T-cell (primary cell): ENCODE measurements at regions not wholly inside any gene's neighbourhood (a gene's known extent, or its start where the extent isn't known, plus 50 kb on each side); places are given as distances from the start of the nearest gene placed in this dataset.

Experiments
- ATAC-seq, 4 experiments: fragments of 200-7000 bp in 3 of 4; fragments of 150-1000 bp in 1 of 4; cut with Tn5 transposase; replicated peaks in 1 of 4; 1 replicate in 3 of 4; 2 replicates in 1 of 4; pipeline ENCODE4 v1.10.0; 2021; ENCODE audit warnings: moderate library complexity in 3 of 4, mild to moderate bottlenecking in 2 of 4, moderate number of reproducible peaks in 1 of 4
- CTCF ChIA-PET, 2 donors: fragments of 300-600 bp; sonication (Branson Sonifier 250); formaldehyde crosslinking; loops; one replicate each; lab custom pipeline; 2022; ENCODE audit warnings: antibody characterized with exemption in 2 of 2; lab: Charles Lee
- POLR2A ChIA-PET, 2 donors: fragments of 300-600 bp; sonication (Branson Sonifier 250); formaldehyde crosslinking; loops; one replicate each; lab custom pipeline; 2022; ENCODE audit warnings: antibody characterized with exemption in 2 of 2; lab: Charles Lee
- DNase-seq, 35 experiments: peaks; one replicate each; pipeline versions ENCODE4 v3.0.0 to v3.0.0-alpha.2; 2013 to 2023
- H3K27ac ChIP-seq: one replicate; pipeline ENCODE4 v1.5.1; 2013; ENCODE audit warnings: low read length
- H3K27me3 ChIP-seq, 2 experiments: replicated peaks in 1 of 2; 1 replicate in 1 of 2; 2 replicates in 1 of 2; pipeline versions ENCODE4 v1.6.1 to v1.7.0; 2013; ENCODE audit warnings: low read length in 1 of 2, mixed read lengths in 1 of 2; ENCODE audit not compliant: control insufficient read depth in 2 of 2, insufficient read depth in 2 of 2; ENCODE audit errors: extremely low read depth in 1 of 2
- H3K36me3 ChIP-seq, 2 donors: 1 replicate in 1 of 2; 2 replicates in 1 of 2; pipeline versions ENCODE4 v1.6.1 to v1.7.0; 2013; ENCODE audit warnings: low read length in 1 of 2; ENCODE audit not compliant: control insufficient read depth in 2 of 2, insufficient read depth in 1 of 2; ENCODE audit errors: extremely low read depth in 1 of 2
- H3K4me1 ChIP-seq, 2 experiments: 1 replicate in 1 of 2; 2 replicates in 1 of 2; pipeline versions ENCODE4 v1.6.1 to v1.7.0; 2013; ENCODE audit warnings: low read length in 2 of 2, mixed read lengths in 1 of 2; ENCODE audit not compliant: insufficient read depth in 2 of 2, control insufficient read depth in 1 of 2; ENCODE audit errors: extremely low read depth in 1 of 2
- H3K4me3 ChIP-seq, 2 donors: 1 replicate in 1 of 2; 2 replicates in 1 of 2; pipeline versions ENCODE4 v1.5.1 to v1.7.0; 2013; ENCODE audit warnings: mild to moderate bottlenecking in 2 of 2, low read length in 1 of 2, moderate library complexity in 1 of 2; ENCODE audit not compliant: control insufficient read depth in 1 of 2; ENCODE audit errors: extremely low read depth in 1 of 2
- H3K9me3 ChIP-seq: 2 replicates; pipeline ENCODE4 v1.7.0; 2013
- H3K27ac Mint-ChIP-seq, 2 donors: one replicate each; pipeline ENCODE4 v1.8.0; 2020 to 2021; ENCODE audit warnings: mild to moderate bottlenecking in 2 of 2, mixed read lengths in 2 of 2
- H3K27me3 Mint-ChIP-seq, 2 donors: one replicate each; pipeline ENCODE4 v1.8.0; 2021 to 2022; ENCODE audit warnings: mixed read lengths in 2 of 2
- H3K36me3 Mint-ChIP-seq: one replicate; pipeline ENCODE4 v1.8.0; 2021; ENCODE audit warnings: mixed read lengths
- H3K4me1 Mint-ChIP-seq, 3 donors: one replicate each; pipeline ENCODE4 v1.8.0; 2020 to 2022; ENCODE audit warnings: mixed read lengths in 3 of 3, mild to moderate bottlenecking in 1 of 3
- H3K4me3 Mint-ChIP-seq, 3 donors: one replicate each; pipeline ENCODE4 v1.8.0; 2020 to 2022; ENCODE audit warnings: mild to moderate bottlenecking in 3 of 3, mixed read lengths in 3 of 3, moderate library complexity in 3 of 3
- H3K9me3 Mint-ChIP-seq, 3 donors: one replicate each; pipeline ENCODE4 v1.8.0; 2020 to 2022; ENCODE audit warnings: mixed read lengths in 3 of 3
- WGBS: methylation state at CpG from one replicate; pipeline ENCODE4 v1.1.5; 2013; ENCODE audit warnings: missing lambda C conversion rate; ENCODE audit not compliant: insufficient coverage; 5-methylcytosine and 5-hydroxymethylcytosine counted together

GRCh38 chr5:143571642-143572624, 168.4 kb upstream of the NR3C1 start:
- ATAC-seq (no peak), DNase-seq (no peak)
- Histone ChIP-seq H3K27ac (no peak overlapping the region), H3K36me3 (no peaks in the 10 kb centered on the region), H3K27me3 (peaks cover 0 to 4% of the 10 kb centered on the region in 2 experiments), H3K4me1 (no peaks in the 10 kb centered on the region), H3K9me3 (no peaks in the 10 kb centered on the region), H3K4me3 (no peak overlapping the region)
- H3K9me3 Mint-ChIP-seq, result no peaks in the 10 kb centered on the region
- no peak overlapping the region for H3K27ac Mint-ChIP-seq
- WGBS, result 86% methylated on average over 1 of the region's 9 CpGs
- H3K4me3 Mint-ChIP-seq, result no peak overlapping the region
- H3K27me3 Mint-ChIP-seq, result peaks cover 0 to 8% of the 10 kb centered on the region in 2 donors
- no peaks in the 10 kb centered on the region for H3K4me1 Mint-ChIP-seq
- H3K36me3 Mint-ChIP-seq, result no peaks in the 10 kb centered on the region
- ChIA-PET CTCF (no interaction called here), POLR2A (no interaction called here)

GRCh38 chr5:143570989-143571388, 167.5 kb upstream of the NR3C1 start:
- Histone ChIP-seq H3K4me3 (no peak overlapping the region), H3K36me3 (no peaks in the 10 kb centered on the region), H3K4me1 (no peaks in the 10 kb centered on the region), H3K27ac (no peak overlapping the region), H3K27me3 (peaks cover 0 to 4% of the 10 kb centered on the region in 2 experiments), H3K9me3 (no peaks in the 10 kb centered on the region)
- DNase-seq, result no peak
- Mint-ChIP-seq H3K36me3 (no peaks in the 10 kb centered on the region), H3K27me3 (peaks cover 0 to 5% of the 10 kb centered on the region in 2 donors), H3K4me3 (no peak overlapping the region), H3K27ac (no peak overlapping the region), H3K4me1 (no peaks in the 10 kb centered on the region), H3K9me3 (no peaks in the 10 kb centered on the region)
- 93% methylated on average over 3 of the region's 4 CpGs for WGBS
- ChIA-PET CTCF (no interaction called here), POLR2A (no interaction called here)
- ATAC-seq, result no peak

GRCh38 chr5:143569722-143570567, 166.5 kb upstream of the NR3C1 start:
- Mint-ChIP-seq H3K4me3 (no peak overlapping the region), H3K27ac (no peak overlapping the region), H3K27me3 (peaks cover 0 to 2% of the 10 kb centered on the region in 2 donors), H3K36me3 (no peaks in the 10 kb centered on the region), H3K9me3 (no peaks in the 10 kb centered on the region), H3K4me1 (no peaks in the 10 kb centered on the region)
- Histone ChIP-seq H3K4me3 (no peak overlapping the region), H3K4me1 (no peaks in the 10 kb centered on the region), H3K27ac (no peak overlapping the region), H3K36me3 (no peaks in the 10 kb centered on the region), H3K9me3 (no peaks in the 10 kb centered on the region), H3K27me3 (no peaks in the 10 kb centered on the region)
- DNase-seq (no peak), ATAC-seq (no peak)
- WGBS, result 87% methylated on average over 4 of the region's 5 CpGs
- ChIA-PET CTCF (no interaction called here), POLR2A (interaction anchor here in 1 of 2 donors (0.5 kb wide), 1 partner anchor 1536 kb away, joined by 10 read pairs; no protein-coding TSS in a partner anchor)

GRCh38 chr5:143569213-143569701, 165.8 kb upstream of the NR3C1 start:
- Histone ChIP-seq H3K36me3 (no peaks in the 10 kb centered on the region), H3K4me3 (no peak overlapping the region), H3K27ac (no peak overlapping the region), H3K9me3 (no peaks in the 10 kb centered on the region), H3K27me3 (no peaks in the 10 kb centered on the region), H3K4me1 (no peaks in the 10 kb centered on the region)
- ATAC-seq, result no peak
- Mint-ChIP-seq H3K4me1 (no peaks in the 10 kb centered on the region), H3K27me3 (no peaks in the 10 kb centered on the region), H3K36me3 (no peaks in the 10 kb centered on the region), H3K27ac (no peak overlapping the region), H3K9me3 (no peaks in the 10 kb centered on the region), H3K4me3 (no peak overlapping the region)
- ChIA-PET CTCF (no interaction called here), POLR2A (no interaction called here)
- no CpG with 5 or more reads among the region's 4 CpGs for WGBS
- DNase-seq, result no peak

- ATAC-seq, result no peak
- POLR2A ChIA-PET, result no interaction called here
- WGBS, result no CpG with 5 or more reads among the region's 6 CpGs
- no peaks in the 10 kb centered on the region for H3K9me3 Mint-ChIP-seq
- Histone ChIP-seq H3K27me3 (no peaks in the 10 kb centered on the region), H3K27ac (no peak overlapping the region), H3K4me1 (no peaks in the 10 kb centered on the region), H3K36me3 (no peaks in the 10 kb centered on the region), H3K4me3 (no peak overlapping the region), H3K9me3 (no peaks in the 10 kb centered on the region)
- H3K4me1 Mint-ChIP-seq, result no peaks in the 10 kb centered on the region
- no peak overlapping the region for H3K4me3 Mint-ChIP-seq
- H3K36me3 Mint-ChIP-seq, result no peaks in the 10 kb centered on the region
- no peak overlapping the region for H3K27ac Mint-ChIP-seq
- CTCF ChIA-PET, result no interaction called here
- H3K27me3 Mint-ChIP-seq, result no peaks in the 10 kb centered on the region
- no peak for DNase-seq
These were observed 164.4 kb upstream of the NR3C1 start for GRCh38 chr5:143567583-143568504.
